ENCODE measurements at regions not wholly inside any gene's neighbourhood (a gene's known extent, or its start where the extent isn't known, plus 50 kb on each side); places are given as distances from the start of the nearest gene placed in this dataset.

DNA sequence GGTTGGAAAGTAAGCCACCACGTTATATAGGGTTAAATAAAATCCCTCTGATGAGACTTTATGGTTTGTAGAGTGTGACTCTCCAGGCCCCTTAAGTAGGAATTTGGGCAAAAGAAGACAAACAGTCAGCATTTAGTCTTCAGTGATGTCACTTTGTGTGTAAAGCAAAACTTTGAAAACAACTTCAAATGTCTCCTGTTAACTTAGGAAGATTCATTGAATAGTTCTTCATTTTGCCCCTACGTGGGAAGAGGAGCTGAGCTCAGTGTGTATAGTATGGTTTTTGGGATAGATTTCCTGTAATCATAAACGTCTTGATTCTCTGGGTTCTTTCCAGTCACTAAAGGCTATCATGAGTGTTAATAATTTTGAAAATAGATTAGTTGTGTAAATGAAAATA, 101.3 kb downstream of the GADD45G start:
- TF ChIP-seq, protein P1, sequence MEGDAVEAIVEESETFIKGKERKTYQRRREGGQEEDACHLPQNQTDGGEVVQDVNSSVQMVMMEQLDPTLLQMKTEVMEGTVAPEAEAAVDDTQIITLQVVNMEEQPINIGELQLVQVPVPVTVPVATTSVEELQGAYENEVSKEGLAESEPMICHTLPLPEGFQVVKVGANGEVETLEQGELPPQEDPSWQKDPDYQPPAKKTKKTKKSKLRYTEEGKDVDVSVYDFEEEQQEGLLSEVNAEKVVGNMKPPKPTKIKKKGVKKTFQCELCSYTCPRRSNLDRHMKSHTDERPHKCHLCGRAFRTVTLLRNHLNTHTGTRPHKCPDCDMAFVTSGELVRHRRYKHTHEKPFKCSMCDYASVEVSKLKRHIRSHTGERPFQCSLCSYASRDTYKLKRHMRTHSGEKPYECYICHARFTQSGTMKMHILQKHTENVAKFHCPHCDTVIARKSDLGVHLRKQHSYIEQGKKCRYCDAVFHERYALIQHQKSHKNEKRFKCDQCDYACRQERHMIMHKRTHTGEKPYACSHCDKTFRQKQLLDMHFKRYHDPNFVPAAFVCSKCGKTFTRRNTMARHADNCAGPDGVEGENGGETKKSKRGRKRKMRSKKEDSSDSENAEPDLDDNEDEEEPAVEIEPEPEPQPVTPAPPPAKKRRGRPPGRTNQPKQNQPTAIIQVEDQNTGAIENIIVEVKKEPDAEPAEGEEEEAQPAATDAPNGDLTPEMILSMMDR (IDR thresholded peaks at IDR 0.05) = no peak
- no peak for TF ChIP-seq POLR2A (IDR thresholded peaks at IDR 0.05)

All from testis (tissue), 2 donors.